ENCODE measurements at regions not wholly inside any gene's neighbourhood (a gene's known extent, or its start where the extent isn't known, plus 50 kb on each side); places are given as distances from the start of the nearest gene placed in this dataset.
A peak's percentile ranks its signal among the peaks of the same experiment; 100 is the strongest.

DNA sequence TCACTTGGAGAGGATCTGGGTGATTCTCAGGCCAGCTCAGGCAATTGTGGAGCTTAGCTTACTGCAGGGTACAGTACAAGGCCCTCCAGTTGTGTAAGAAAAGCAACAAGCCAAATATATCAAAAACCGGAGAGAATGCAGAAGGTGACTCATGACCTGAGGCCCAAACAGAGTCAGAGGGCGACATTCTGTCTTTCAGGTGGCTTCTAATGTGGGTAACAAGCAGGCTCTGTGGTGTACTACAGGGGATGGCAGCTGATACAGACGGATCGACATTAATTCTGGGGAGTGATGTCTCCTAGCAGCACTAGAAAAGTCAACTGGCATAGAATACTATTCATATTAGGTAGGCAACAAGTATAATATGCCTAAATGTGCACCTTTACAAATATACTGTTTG is 219.5 kb upstream of the SOX11 start:
- no peaks in the 10 kb centered on the region for H3K9me3 ChIP-seq (ENCODE audit: insufficient read depth, low read length)
- H3K36me3 ChIP-seq (replicated peaks; ENCODE audit: low read depth, low read length), result no peaks in the 10 kb centered on the region
- H3K4me2 ChIP-seq (ENCODE audit: low read length), result no peak overlapping the region
- no peak overlapping the region for H3K4me3 ChIP-seq (ENCODE audit: low read length)
- H2AFZ ChIP-seq (ENCODE audit: low read depth, low read length), result no peak overlapping the region
- no peaks in the 10 kb centered on the region for H4K20me1 ChIP-seq (ENCODE audit: insufficient read depth, low read length)
- H3K27me3 ChIP-seq (ENCODE audit: low read depth, low read length), result no peaks in the 10 kb centered on the region
- no peaks in the 10 kb centered on the region for H3K4me1 ChIP-seq (ENCODE audit: low read length)
- no peak overlapping the region for H3K27ac ChIP-seq (ENCODE audit: low read length)
- H3K79me2 ChIP-seq (ENCODE audit: low read length), result no peaks in the 10 kb centered on the region
- TF ChIP-seq, protein P1, sequence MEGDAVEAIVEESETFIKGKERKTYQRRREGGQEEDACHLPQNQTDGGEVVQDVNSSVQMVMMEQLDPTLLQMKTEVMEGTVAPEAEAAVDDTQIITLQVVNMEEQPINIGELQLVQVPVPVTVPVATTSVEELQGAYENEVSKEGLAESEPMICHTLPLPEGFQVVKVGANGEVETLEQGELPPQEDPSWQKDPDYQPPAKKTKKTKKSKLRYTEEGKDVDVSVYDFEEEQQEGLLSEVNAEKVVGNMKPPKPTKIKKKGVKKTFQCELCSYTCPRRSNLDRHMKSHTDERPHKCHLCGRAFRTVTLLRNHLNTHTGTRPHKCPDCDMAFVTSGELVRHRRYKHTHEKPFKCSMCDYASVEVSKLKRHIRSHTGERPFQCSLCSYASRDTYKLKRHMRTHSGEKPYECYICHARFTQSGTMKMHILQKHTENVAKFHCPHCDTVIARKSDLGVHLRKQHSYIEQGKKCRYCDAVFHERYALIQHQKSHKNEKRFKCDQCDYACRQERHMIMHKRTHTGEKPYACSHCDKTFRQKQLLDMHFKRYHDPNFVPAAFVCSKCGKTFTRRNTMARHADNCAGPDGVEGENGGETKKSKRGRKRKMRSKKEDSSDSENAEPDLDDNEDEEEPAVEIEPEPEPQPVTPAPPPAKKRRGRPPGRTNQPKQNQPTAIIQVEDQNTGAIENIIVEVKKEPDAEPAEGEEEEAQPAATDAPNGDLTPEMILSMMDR (IDR thresholded peaks at IDR 0.05; ENCODE audit: low read depth, low read length), result no peak
- no peak for TF ChIP-seq EZH2phosphoT487 (IDR thresholded peaks at IDR 0.05; ENCODE audit: low read depth)
- H3K9ac ChIP-seq (ENCODE audit: low read length), result no peak overlapping the region

DNA sequence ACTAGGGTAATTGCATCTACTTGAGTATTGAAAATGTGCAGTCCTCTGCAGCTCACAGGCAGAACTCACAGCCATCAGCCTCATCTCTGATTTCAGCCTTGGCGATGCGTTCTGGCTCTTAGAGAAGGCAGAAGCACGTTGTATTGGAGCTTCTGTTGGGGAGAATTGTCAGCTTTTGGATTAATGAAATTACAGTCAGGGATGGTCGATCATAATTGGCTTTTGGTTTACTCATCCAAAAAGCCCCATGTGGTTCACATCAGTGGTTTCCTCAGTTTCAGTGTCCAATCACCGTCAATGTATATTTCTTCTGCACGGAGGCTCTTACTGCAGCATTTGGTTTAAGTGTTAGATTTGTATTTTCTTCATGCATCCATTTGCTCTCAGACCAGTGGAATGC is 218.5 kb upstream of the SOX11 start:
- TF ChIP-seq, protein P1 (IDR thresholded peaks at IDR 0.05; ENCODE audit: low read depth, low read length), result no peak
- TF ChIP-seq EZH2phosphoT487 (IDR thresholded peaks at IDR 0.05; ENCODE audit: low read depth), result no peak
- H3K4me1 ChIP-seq (ENCODE audit: low read length), result no peaks in the 10 kb centered on the region
- no peak overlapping the region for H3K4me3 ChIP-seq (ENCODE audit: low read length)

DNA sequence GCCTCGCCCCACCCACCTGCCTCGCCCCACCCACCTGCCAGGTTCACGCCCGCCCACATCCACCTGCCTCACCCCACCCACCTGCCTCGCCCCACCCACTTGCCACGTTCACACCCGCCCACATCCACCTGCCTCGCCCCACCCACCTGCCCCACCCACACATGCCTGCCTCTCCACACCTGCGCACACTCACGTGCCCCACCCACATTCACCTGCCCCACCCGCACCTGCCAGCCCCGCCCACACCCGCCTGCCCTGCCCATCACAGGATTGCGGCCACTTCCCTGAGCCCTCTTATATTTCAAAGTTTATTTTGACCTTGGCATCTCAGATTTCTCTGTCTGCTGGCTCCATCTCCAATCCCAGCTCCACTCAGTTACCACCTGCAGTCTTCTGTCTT is 217.5 kb upstream of the SOX11 start:
- Histone ChIP-seq H3K4me2 (ENCODE audit: low read length) (no peak overlapping the region), H3K4me1 (ENCODE audit: low read length) (peaks cover 7% of the 10 kb centered on the region), H3K4me3 (ENCODE audit: low read length) (no peak overlapping the region), H3K27me3 (ENCODE audit: low read depth, low read length) (no peaks in the 10 kb centered on the region), H3K9ac (ENCODE audit: low read length) (no peak overlapping the region), H3K27ac (ENCODE audit: low read length) (no peak overlapping the region), H3K9me3 (ENCODE audit: insufficient read depth, low read length) (no peaks in the 10 kb centered on the region), H3K36me3 (replicated peaks; ENCODE audit: low read depth, low read length) (no peaks in the 10 kb centered on the region), H3K79me2 (ENCODE audit: low read length) (no peaks in the 10 kb centered on the region), H4K20me1 (ENCODE audit: insufficient read depth, low read length) (no peaks in the 10 kb centered on the region), H2AFZ (ENCODE audit: low read depth, low read length) (no peak overlapping the region)
- no peak for TF ChIP-seq EZH2phosphoT487 (IDR thresholded peaks at IDR 0.05; ENCODE audit: low read depth)
- TF ChIP-seq, protein P1 (IDR thresholded peaks at IDR 0.05; ENCODE audit: low read depth, low read length), result no peak

More for the DNA sequence above, 218.5 kb upstream of the SOX11 start:
- Histone ChIP-seq H3K79me2 (ENCODE audit: low read length) (no peaks in the 10 kb centered on the region), H3K27me3 (ENCODE audit: low read depth, low read length) (no peaks in the 10 kb centered on the region), H3K9ac (ENCODE audit: low read length) (no peak overlapping the region), H4K20me1 (ENCODE audit: insufficient read depth, low read length) (no peaks in the 10 kb centered on the region), H3K4me2 (ENCODE audit: low read length) (no peak overlapping the region), H3K36me3 (replicated peaks; ENCODE audit: low read depth, low read length) (no peaks in the 10 kb centered on the region), H3K27ac (ENCODE audit: low read length) (no peak overlapping the region), H3K9me3 (ENCODE audit: insufficient read depth, low read length) (no peaks in the 10 kb centered on the region), H2AFZ (ENCODE audit: low read depth, low read length) (no peak overlapping the region)

DNA sequence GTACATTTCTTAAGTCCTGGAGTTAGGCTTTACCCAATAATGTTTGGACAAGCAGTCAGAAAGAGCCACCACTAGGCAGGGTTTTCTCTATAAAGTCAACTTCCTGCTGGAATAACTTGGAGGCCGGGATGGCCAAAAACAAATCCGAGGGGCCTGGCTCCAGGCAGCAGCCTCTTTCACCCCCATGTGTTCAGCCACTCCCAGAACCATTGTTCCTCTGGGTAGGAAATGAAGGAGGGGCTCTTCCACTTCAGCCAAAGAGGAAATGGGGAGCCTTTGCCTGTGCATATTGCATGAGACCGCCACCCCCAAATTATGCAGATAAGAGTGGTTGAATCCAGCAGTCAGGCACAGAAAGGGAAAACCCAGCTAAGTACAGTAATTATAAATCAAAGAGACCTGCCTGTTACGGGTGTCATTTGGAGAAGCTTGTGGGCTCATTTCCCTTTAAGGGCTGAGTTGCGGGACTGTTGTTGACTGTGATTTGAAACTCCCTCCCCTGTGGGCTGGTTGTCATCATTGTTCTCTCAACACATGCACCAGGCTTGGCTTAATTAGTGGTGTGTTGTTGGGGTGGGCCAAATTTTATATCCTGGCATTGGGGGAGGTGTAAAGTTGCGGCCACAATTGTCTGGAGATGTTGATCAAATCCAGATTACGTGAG is 212.8 kb upstream of the SOX11 start:
- Histone ChIP-seq H3K27me3 (ENCODE audit: low read depth, low read length) (no peaks in the 10 kb centered on the region), H3K4me1 (ENCODE audit: low read length) (peaks cover 8% of the 10 kb centered on the region), H3K9me3 (ENCODE audit: insufficient read depth, low read length) (no peaks in the 10 kb centered on the region), H3K79me2 (ENCODE audit: low read length) (no peaks in the 10 kb centered on the region), H3K36me3 (replicated peaks; ENCODE audit: low read depth, low read length) (no peaks in the 10 kb centered on the region), H3K4me2 (ENCODE audit: low read length) (peak overlapping the region; percentile 64), H2AFZ (ENCODE audit: low read depth, low read length) (no peak overlapping the region), H3K4me3 (ENCODE audit: low read length) (peak overlapping the region; percentile 49; the same call in 1 of the 2 replicates), H3K27ac (ENCODE audit: low read length) (no peak overlapping the region), H3K9ac (ENCODE audit: low read length) (no peak overlapping the region), H4K20me1 (ENCODE audit: insufficient read depth, low read length) (no peaks in the 10 kb centered on the region)
- TF ChIP-seq EZH2phosphoT487 (IDR thresholded peaks at IDR 0.05; ENCODE audit: low read depth), result no peak
- TF ChIP-seq, protein P1 (IDR thresholded peaks at IDR 0.05; ENCODE audit: low read depth, low read length), result no peak

Measured in OCI-LY3 (cell line).